Hepatocyte (in vitro differentiated cells): ENCODE measurements at regions not wholly inside any gene's neighbourhood (a gene's known extent, or its start where the extent isn't known, plus 50 kb on each side); places are given as distances from the start of the nearest gene placed in this dataset.

Experiments used
- DNase-seq: peaks from one replicate; pipeline ENCODE4 v3.0.0-alpha.2; 2016; ENCODE audit warnings: low spot score
- H2AFZ ChIP-seq: fragments of 200-600 bp; sonication (generic); 2 replicates; pipeline ENCODE4 v1.6.0; 2016; ENCODE audit warnings: antibody characterized with exemption, mild to moderate bottlenecking
- H3K27ac ChIP-seq: fragments of 200-600 bp; sonication (generic); 2 replicates; pipeline ENCODE4 v1.5.1; 2016; ENCODE audit warnings: mild to moderate bottlenecking
- H3K27me3 ChIP-seq: fragments of 200-600 bp; sonication (generic); 2 replicates; pipeline ENCODE4 v1.6.1; 2016
- H3K36me3 ChIP-seq: fragments of 200-600 bp; sonication (generic); replicated peaks from 2 replicates; pipeline ENCODE4 v1.5.1; 2016; ENCODE audit warnings: low read depth; ENCODE audit not compliant: insufficient read depth
- H3K4me1 ChIP-seq: fragments of 200-600 bp; sonication (generic); 2 replicates; pipeline ENCODE4 v1.5.1; 2016; ENCODE audit warnings: mild to moderate bottlenecking, moderate library complexity; ENCODE audit not compliant: insufficient read depth
- H3K4me2 ChIP-seq: fragments of 200-600 bp; sonication (generic); 2 replicates; pipeline ENCODE4 v1.6.0; 2016
- H3K4me3 ChIP-seq: fragments of 200-600 bp; sonication (generic); 2 replicates; pipeline ENCODE4 v1.5.1; 2016; ENCODE audit warnings: mild to moderate bottlenecking
- H3K79me2 ChIP-seq: fragments of 200-600 bp; sonication (generic); 2 replicates; pipeline ENCODE4 v1.6.0; 2017; ENCODE audit warnings: mild to moderate bottlenecking
- H3K9me2 ChIP-seq: fragments of 200-600 bp; sonication (generic); replicated peaks from 2 replicates; pipeline ENCODE4 v1.6.0; 2017; ENCODE audit warnings: mild to moderate bottlenecking; ENCODE audit not compliant: insufficient read depth
- H3K9me3 ChIP-seq: fragments of 200-600 bp; sonication (generic); 2 replicates; pipeline ENCODE4 v1.5.1; 2016; ENCODE audit warnings: low read depth, mild to moderate bottlenecking
- H4K20me1 ChIP-seq: fragments of 200-600 bp; sonication (generic); 2 replicates; pipeline ENCODE4 v1.6.0; 2016; ENCODE audit warnings: mild to moderate bottlenecking; ENCODE audit not compliant: insufficient read depth, poor library complexity, severe bottlenecking
- EZH2 ChIP-seq: fragments of 200-600 bp; sonication (generic); IDR thresholded peaks from 2 replicates; pipeline ENCODE4 v1.6.1; 2016; ENCODE audit warnings: antibody characterized with exemption, mild to moderate bottlenecking, borderline replicate concordance
- EZH2phosphoT487 ChIP-seq: fragments of 200-600 bp; sonication (generic); IDR thresholded peaks from one replicate; pipeline ENCODE4 v1.6.1; 2018; ENCODE audit warnings: antibody characterized with exemption, mild to moderate bottlenecking, low read depth, moderate library complexity; ENCODE audit not compliant: unreplicated experiment, severe bottlenecking
- WGBS: methylation state at CpG from one replicate; pipeline ENCODE4 v1.1.6; 2016; ENCODE audit warnings: low lambda C conversion rate; ENCODE audit errors: missing lambda C conversion rate; 5-methylcytosine and 5-hydroxymethylcytosine counted together
- TF ChIP-seq, protein P1 (sequence below): fragments of 200-600 bp; sonication (generic); IDR thresholded peaks from 2 replicates; pipeline ENCODE4 v1.5.1; 2016; ENCODE audit warnings: antibody characterized with exemption, mild to moderate bottlenecking; ENCODE audit not compliant: poor library complexity

- TF ChIP-seq EZH2phosphoT487, result no peak
- TF ChIP-seq EZH2, result no peak
- TF ChIP-seq, protein P1, sequence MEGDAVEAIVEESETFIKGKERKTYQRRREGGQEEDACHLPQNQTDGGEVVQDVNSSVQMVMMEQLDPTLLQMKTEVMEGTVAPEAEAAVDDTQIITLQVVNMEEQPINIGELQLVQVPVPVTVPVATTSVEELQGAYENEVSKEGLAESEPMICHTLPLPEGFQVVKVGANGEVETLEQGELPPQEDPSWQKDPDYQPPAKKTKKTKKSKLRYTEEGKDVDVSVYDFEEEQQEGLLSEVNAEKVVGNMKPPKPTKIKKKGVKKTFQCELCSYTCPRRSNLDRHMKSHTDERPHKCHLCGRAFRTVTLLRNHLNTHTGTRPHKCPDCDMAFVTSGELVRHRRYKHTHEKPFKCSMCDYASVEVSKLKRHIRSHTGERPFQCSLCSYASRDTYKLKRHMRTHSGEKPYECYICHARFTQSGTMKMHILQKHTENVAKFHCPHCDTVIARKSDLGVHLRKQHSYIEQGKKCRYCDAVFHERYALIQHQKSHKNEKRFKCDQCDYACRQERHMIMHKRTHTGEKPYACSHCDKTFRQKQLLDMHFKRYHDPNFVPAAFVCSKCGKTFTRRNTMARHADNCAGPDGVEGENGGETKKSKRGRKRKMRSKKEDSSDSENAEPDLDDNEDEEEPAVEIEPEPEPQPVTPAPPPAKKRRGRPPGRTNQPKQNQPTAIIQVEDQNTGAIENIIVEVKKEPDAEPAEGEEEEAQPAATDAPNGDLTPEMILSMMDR, result no peak
- peaks cover 22% of the 10 kb centered on the region for H3K27me3 ChIP-seq
- H2AFZ ChIP-seq, result no peak overlapping the region
- no peaks in the 10 kb centered on the region for H4K20me1 ChIP-seq
- DNase-seq, result no peak
- H3K4me3 ChIP-seq, result no peak overlapping the region
- H3K4me2 ChIP-seq, result no peak overlapping the region
- H3K4me1 ChIP-seq, result no peaks in the 10 kb centered on the region
- no peaks in the 10 kb centered on the region for H3K9me2 ChIP-seq
- no peaks in the 10 kb centered on the region for H3K9me3 ChIP-seq
- WGBS, result 74% methylated on average over 2 of the region's 2 CpGs
- H3K27ac ChIP-seq, result no peak overlapping the region
- H3K79me2 ChIP-seq, result no peaks in the 10 kb centered on the region
- no peaks in the 10 kb centered on the region for H3K36me3 ChIP-seq
Measured at GRCh38 chr11:31995525-31996094, 95.3 kb upstream of the RCN1 start.

GRCh38 chr11:31995032-31995431 is 95.8 kb upstream of the RCN1 start:
- H3K36me3 ChIP-seq, result no peaks in the 10 kb centered on the region
- TF ChIP-seq EZH2 (no peak), EZH2phosphoT487 (no peak)
- TF ChIP-seq, protein P1, result no peak
- no peak overlapping the region for H3K4me2 ChIP-seq
- H3K9me2 ChIP-seq, result no peaks in the 10 kb centered on the region
- H3K4me3 ChIP-seq, result no peak overlapping the region
- 80% methylated on average over 7 of the region's 7 CpGs for WGBS
- no peak overlapping the region for H2AFZ ChIP-seq
- H4K20me1 ChIP-seq, result no peaks in the 10 kb centered on the region
- H3K9me3 ChIP-seq, result no peaks in the 10 kb centered on the region
- H3K27ac ChIP-seq, result no peak overlapping the region
- no peaks in the 10 kb centered on the region for H3K79me2 ChIP-seq
- no peak for DNase-seq
- H3K4me1 ChIP-seq, result no peaks in the 10 kb centered on the region
- peaks cover 26% of the 10 kb centered on the region for H3K27me3 ChIP-seq

GRCh38 chr11:31987118-31988005 is 103.5 kb upstream of the RCN1 start:
- Histone ChIP-seq H2AFZ (no peak overlapping the region), H3K4me1 (no peaks in the 10 kb centered on the region), H3K4me3 (no peak overlapping the region), H3K9me2 (no peaks in the 10 kb centered on the region), H4K20me1 (no peaks in the 10 kb centered on the region), H3K27ac (no peak overlapping the region), H3K9me3 (no peaks in the 10 kb centered on the region), H3K36me3 (no peaks in the 10 kb centered on the region), H3K4me2 (peak overlapping the region; percentile 72), H3K79me2 (no peaks in the 10 kb centered on the region), H3K27me3 (peaks cover 59% of the 10 kb centered on the region)
- 17% methylated on average over 51 of the region's 64 CpGs for WGBS
- DNase-seq, result peak; percentile 19
- TF ChIP-seq EZH2 (peak; percentile 8), EZH2phosphoT487 (no peak)

DNA sequence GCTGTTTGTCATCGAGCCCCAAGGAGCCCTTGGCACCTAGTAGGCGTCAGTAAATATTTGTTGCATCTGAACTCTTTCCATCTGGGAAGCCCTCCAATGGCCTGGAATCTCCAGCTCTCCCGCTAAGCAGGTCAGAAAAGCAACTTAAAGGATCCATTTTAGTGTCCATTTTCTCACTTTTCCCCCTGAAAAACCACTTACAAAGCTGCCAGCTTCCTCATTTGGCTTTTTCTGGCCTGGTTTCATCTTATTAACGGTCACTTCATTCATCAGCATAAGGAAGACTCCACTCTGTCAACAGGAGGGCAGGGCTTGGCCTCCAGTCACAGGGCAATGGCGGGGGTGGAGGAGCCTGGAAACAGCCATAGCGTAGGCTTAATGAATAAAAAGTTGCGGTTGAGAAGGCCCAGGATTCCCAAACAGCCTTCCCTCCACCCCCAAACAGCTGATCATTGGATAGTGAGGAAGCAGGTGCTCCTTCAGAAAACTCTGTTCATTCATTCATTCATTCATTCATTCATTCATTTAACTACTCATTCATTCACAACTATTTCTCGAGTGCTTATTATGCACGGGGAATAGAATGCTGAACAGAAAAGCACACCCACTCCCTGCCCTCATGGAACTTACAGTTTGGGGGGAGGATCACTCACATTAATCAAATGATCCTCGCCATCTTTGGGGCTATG is 104.5 kb upstream of the RCN1 start:
- Histone ChIP-seq H3K27ac (no peak overlapping the region), H3K9me3 (no peaks in the 10 kb centered on the region), H3K79me2 (no peaks in the 10 kb centered on the region), H3K36me3 (no peaks in the 10 kb centered on the region), H4K20me1 (no peaks in the 10 kb centered on the region), H3K9me2 (no peaks in the 10 kb centered on the region), H3K4me2 (no peak overlapping the region), H3K4me3 (no peak overlapping the region), H2AFZ (no peak overlapping the region), H3K27me3 (peaks cover 59% of the 10 kb centered on the region), H3K4me1 (no peaks in the 10 kb centered on the region)
- TF ChIP-seq EZH2 (no peak), EZH2phosphoT487 (no peak)
- TF ChIP-seq, protein P1, result no peak
- 84% methylated on average over 10 of the region's 10 CpGs for WGBS
- DNase-seq, result no peak
